ENCODE measurements at regions not wholly inside any gene's neighbourhood (a gene's known extent, or its start where the extent isn't known, plus 50 kb on each side); places are given as distances from the start of the nearest gene placed in this dataset.

DNA sequence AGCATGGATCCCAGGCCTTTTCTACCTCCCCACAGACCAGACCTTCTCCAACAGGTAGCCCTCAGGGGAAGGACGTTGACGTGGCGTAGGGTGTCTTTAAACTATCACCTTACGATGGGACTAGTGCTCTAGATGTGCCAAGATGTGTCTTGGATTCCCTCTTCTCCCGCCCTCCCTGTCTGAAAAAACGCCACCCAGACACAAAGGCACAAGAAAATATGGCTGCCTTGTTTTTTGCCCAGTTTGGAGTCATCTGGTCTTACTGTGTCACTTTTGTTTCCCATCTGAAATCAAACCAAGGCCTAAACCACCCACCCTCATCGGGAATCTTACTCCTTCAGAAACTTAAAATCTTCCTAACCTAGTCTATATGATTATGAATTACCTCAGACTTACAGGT lies 235.4 kb downstream of the OR13H1 start:
- DNase-seq, result no peak

GRCh38 chrX:131779741-131780140 lies 235.9 kb downstream of the OR13H1 start:
- DNase-seq, result no peak

DNA sequence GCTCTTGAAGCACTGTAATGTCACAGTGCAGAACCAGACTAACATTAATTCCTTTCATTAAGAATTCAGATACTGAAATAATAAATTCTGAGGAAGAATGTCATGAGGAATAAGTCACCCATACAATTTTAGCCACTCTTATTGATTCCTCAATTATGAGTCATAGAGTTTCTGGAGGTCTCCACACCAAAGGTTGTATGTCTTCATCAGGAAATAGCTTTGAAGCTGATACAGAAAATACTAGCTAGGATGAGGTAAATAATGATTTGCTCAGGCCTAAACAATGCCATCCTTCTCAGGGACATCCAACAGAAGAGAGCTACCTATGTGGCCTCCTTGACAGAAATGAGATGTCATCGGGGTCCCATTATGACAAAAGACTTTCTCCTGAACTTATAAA lies 238.8 kb downstream of the OR13H1 start:
- no peak for DNase-seq

DNA sequence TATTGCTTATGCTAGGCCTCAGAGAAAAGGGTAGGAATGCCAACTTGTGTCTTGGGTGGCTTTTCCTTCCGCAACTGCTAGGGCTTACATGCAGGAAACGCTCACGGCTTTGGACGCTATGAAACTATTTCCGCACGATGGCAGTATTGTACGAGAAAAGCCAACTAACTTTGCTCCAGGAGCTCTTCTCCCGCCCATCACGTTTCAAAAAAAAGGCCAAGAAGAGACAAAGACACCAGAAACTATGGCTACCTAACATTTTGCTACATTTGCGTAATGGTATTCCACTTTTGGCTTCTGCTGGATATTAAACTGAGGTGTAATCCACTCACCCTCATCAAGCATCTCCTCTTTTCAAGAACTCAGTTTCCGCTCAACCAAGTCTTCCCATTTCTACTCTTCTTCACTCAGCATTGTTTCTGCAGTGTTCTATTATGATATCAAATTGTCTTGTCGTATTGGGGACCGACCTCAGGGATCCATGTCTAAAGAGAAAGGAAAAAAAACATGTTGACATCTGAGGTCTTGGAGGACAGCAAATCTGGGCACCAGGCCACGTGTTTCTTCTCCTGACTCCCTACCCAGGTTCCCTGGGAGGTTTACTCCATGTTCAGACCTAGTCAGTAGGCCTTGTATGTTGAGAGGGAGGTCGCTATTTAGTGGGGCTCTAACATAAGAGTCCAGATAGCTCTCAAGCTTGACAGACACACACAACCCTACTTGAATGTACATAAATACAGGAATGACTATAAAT lies 239.4 kb upstream of the STK26 start:
- no peak for DNase-seq

- DNase-seq, result no peak
Measured at GRCh38 chrX:131789664-131790063, 233.4 kb upstream of the STK26 start.

DNA sequence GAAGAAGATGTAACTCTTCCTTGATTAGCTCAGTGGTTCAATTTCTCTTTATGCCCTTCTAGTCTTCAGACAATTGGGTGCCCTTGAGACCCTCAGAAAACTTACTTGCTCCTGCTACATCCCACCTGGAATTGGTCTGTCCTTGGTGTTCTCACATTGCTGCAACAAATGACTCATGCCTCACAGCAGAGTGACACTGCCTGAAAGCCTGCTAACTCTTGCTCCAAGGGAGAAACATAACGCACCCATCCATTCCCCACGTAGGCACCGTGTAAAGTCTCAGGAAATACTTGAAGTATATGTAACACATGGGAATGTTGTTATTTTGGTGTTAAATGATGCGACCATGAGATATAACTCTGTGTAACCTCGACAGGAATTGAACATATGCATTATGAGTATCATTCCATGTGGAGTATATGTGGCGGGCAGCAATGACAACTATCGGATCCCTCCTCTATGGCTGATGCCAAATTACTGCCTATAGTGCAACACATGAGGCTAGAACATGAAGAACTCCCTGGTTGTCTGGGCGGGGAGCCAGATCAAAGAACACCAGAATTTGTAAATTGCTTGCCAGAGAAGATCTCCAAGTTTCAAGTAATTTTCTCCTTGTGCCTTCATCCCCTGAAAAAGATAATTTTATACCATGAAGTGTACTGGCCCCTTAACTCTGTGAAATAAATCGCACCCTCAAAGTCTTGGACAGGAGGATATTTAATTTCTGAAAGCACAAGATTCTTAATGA lies 231.3 kb upstream of the STK26 start:
- DNase-seq, result no peak

GRCh38 chrX:131792356-131792749 lies 230.7 kb upstream of the STK26 start:
- DNase-seq, result no peak

GRCh38 chrX:131792789-131793462 lies 230.2 kb upstream of the STK26 start:
- no peak for DNase-seq

DNA sequence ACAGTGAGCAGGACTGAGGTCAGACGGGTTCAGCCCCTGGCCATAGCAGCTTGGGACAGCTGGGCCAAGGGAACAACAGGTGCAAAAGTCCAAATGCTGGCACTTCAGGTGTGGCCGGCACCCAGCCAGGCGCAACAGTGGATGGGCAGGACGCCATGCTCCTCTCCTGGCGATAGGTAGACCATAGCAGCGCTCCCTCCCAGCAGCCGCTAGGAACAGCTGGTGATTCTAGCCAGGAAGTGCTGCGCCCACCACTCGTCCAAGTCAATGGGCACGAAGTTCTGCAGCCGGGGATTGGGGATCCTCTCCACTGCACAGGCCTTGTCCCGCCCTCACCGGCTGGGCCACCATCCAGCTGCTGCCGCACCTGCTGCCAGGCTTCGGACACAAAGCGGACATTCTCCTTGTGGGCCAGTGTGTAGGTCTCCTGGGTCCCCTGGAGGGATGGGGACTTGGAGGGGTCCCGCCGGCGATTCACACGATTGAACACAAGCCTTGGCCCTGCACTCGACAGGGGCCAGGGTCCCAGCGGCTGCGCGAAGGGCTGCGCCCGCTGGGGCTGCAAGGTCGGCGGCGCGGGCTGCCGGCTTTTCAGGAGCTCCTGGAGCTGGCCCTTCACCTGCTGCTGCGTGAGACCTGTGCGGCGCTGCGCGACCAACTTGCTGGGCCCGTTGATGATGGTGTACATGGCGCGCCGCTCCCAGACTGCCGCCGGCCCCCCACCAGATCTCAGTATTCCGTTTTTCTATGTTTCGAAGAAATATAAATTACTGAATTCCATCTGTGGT lies 227.5 kb upstream of the STK26 start:
- DNase-seq, result no peak

- no peak for DNase-seq
Measured at GRCh38 chrX:131801066-131801465, 222.0 kb upstream of the STK26 start.

DNA sequence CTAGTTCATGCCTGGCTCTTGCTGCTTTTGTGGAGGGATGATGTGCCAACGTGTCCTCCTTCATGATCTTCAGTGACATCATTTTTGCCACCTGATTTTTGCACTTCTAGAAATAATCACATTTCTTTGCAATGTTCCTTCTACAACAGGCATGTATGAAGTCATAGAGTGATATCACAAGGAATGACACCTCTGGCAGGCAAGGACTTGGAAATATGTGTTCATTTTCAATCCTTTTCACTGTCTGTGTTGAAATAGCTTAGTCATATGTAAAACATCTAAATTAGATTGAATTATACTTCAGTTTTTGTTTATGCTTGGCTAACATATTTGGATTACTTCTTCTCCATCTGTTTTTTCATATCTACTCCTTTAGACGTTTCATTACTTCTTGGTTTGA lies 221.2 kb upstream of the STK26 start:
- no peak for DNase-seq

GRCh38 chrX:131802836-131803626 lies 220.1 kb upstream of the STK26 start:
- no peak for DNase-seq

GRCh38 chrX:131812847-131813825 lies 210.0 kb upstream of the STK26 start:
- DNase-seq, result peak; percentile 62

GRCh38 chrX:131816551-131817136 lies 206.5 kb upstream of the STK26 start:
- DNase-seq, result peak; percentile 42

- DNase-seq, result no peak
Measured at GRCh38 chrX:131818297-131818936, 204.7 kb upstream of the STK26 start.

DNA sequence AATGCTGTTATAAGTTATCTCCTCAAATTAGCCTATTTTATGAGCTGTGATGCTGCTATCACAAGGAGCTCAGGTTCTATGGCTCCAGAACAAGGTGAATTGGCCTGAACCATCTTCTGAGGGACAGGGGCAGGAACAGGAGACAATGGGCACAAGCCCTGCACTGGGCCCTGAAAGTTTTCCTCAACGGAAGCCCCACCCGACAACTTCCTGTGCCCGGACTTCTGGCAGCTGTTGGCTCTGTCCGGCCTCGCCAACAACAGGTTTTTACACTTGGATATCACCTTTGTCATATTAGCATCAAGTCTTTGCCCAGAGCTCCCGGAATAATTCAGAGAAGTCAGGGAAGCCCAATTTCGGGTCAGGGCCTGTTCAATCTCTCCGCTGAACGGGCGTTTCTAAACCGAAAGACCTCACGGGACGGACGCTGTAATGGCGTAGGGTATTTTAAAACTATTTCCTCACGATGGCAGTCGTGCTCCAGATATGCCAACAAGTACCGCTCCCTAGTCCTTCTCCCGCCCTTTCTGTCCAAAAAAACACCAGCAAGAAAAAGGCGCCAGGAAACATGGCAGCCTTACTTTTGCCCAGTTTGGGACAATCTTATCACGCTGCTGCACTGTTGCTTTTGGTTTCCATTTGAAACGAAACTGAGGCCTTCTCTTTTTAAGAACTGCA lies 201.0 kb upstream of the STK26 start:
- no peak for DNase-seq

- DNase-seq, result no peak
Measured at GRCh38 chrX:131826572-131826971, 196.5 kb upstream of the STK26 start.

- no peak for DNase-seq
Measured at GRCh38 chrX:131827935-131828334, 195.2 kb upstream of the STK26 start.

DNA sequence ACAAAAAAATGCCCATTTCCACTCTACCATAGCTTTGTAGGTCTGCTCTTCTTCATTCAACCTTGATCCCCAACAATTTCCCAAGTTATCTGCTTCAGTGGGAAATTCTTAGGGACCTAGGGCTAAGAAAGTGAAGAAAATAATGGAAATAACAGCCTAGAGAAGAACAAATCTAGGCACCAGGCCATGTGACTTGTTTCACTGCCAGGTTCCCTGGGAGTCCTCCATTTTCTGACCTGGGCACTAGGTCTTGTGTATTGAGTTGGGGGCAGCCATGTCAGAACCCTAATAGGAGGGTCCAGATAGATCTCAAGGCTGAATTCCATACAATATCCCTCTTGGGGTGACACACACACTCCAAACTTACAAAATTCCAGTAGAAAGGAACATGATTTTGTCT lies 194.6 kb upstream of the STK26 start:
- DNase-seq, result no peak

Measured in activated effector memory CD4-positive, alpha-beta T cell treated with Interleukin-2 at 50 U/mL for 16 hours (primary cell).